H9 (cell line): ENCODE measurements at regions not wholly inside any gene's neighbourhood (a gene's known extent, or its start where the extent isn't known, plus 50 kb on each side); places are given as distances from the start of the nearest gene placed in this dataset.
A peak's percentile ranks its signal among the peaks of the same experiment; 100 is the strongest.
"Not testable (repeated sequence)": the region's sequence is repeated elsewhere in the genome, so short reads cannot be mapped to it uniquely, and the experiment has no call there.

Source experiments
- DNase-seq: peaks from one replicate; pipeline ENCODE4 v3.0.0-alpha.2; 2017
- H2AFZ ChIP-seq: one replicate; pipeline ENCODE4 v1.6.1; 2013; ENCODE audit warnings: mild to moderate bottlenecking, low read length, control low read depth, moderate library complexity
- H2AK5ac ChIP-seq: 2 replicates; pipeline ENCODE4 v1.6.1; 2013; ENCODE audit warnings: low read length, control low read depth, mixed read lengths; ENCODE audit not compliant: insufficient read length
- H2BK120ac ChIP-seq: one replicate; pipeline ENCODE4 v1.6.1; 2013; ENCODE audit warnings: low read depth, mild to moderate bottlenecking, low read length, control low read depth, inconsistent platforms; ENCODE audit not compliant: poor library complexity, severe bottlenecking
- H2BK12ac ChIP-seq: 2 replicates; pipeline ENCODE4 v1.6.1; 2013; ENCODE audit warnings: low read length, control low read depth, mixed read lengths, low read depth; ENCODE audit not compliant: insufficient read length
- H2BK15ac ChIP-seq: 2 replicates; pipeline ENCODE4 v1.6.1; 2013; ENCODE audit warnings: low read depth, low read length, control low read depth
- H2BK20ac ChIP-seq: one replicate; pipeline ENCODE4 v1.6.1; 2013; ENCODE audit warnings: low read depth, mild to moderate bottlenecking, low read length, control low read depth, inconsistent platforms; ENCODE audit not compliant: poor library complexity, severe bottlenecking
- H2BK5ac ChIP-seq: 2 replicates; pipeline ENCODE4 v1.6.1; 2013; ENCODE audit warnings: low read length, control low read depth, mixed read lengths; ENCODE audit not compliant: insufficient read length
- H3K14ac ChIP-seq: 2 replicates; pipeline ENCODE4 v1.6.1; 2013; ENCODE audit warnings: low read length, control low read depth; ENCODE audit not compliant: insufficient read depth
- H3K18ac ChIP-seq: 2 replicates; pipeline ENCODE4 v1.6.1; 2013; ENCODE audit warnings: low read depth, mild to moderate bottlenecking, mixed read lengths, low read length, control low read depth; ENCODE audit not compliant: insufficient read length
- H3K23ac ChIP-seq: 2 replicates; pipeline ENCODE4 v1.6.1; 2013; ENCODE audit warnings: low read length, control low read depth, mixed read lengths, low read depth; ENCODE audit not compliant: insufficient read length
- H3K23me2 ChIP-seq: 2 replicates; pipeline ENCODE4 v1.6.1; 2013; ENCODE audit warnings: low read depth, mild to moderate bottlenecking, mixed read lengths, low read length, control low read depth; ENCODE audit not compliant: insufficient read length, poor library complexity, severe bottlenecking
- H3K27ac ChIP-seq: 2 replicates; pipeline ENCODE4 v1.5.1; 2013; ENCODE audit warnings: low read length, control low read depth, mixed read lengths, low read depth; ENCODE audit not compliant: insufficient read length
- H3K27me3 ChIP-seq: 2 replicates; pipeline ENCODE4 v1.6.1; 2013; ENCODE audit warnings: low read length, control low read depth, inconsistent platforms; ENCODE audit not compliant: insufficient read depth
- H3K4ac ChIP-seq: 2 replicates; pipeline ENCODE4 v1.6.1; 2013; ENCODE audit warnings: low read depth, mild to moderate bottlenecking, control low read depth, inconsistent platforms, low read length, moderate library complexity
- H3K4me1 ChIP-seq: 2 replicates; pipeline ENCODE4 v1.6.1; 2013; ENCODE audit warnings: low read length, control low read depth, inconsistent platforms; ENCODE audit not compliant: insufficient read depth
- H3K4me2 ChIP-seq: 2 replicates; pipeline ENCODE4 v1.6.1; 2013; ENCODE audit warnings: low read length, control low read depth, mixed read lengths; ENCODE audit not compliant: insufficient read length, insufficient read depth
- H3K56ac ChIP-seq: 2 replicates; pipeline ENCODE4 v1.6.1; 2013; ENCODE audit warnings: low read depth, mild to moderate bottlenecking, mixed read lengths, low read length, control low read depth; ENCODE audit not compliant: insufficient read length
- H3K79me1 ChIP-seq: 2 replicates; pipeline ENCODE4 v1.6.1; 2013; ENCODE audit warnings: low read depth, mild to moderate bottlenecking, moderate library complexity, low read length, control low read depth, inconsistent platforms; ENCODE audit not compliant: insufficient read depth, poor library complexity, severe bottlenecking
- H3K79me2 ChIP-seq: 2 replicates; pipeline ENCODE4 v1.6.1; 2013; ENCODE audit warnings: low read length, control low read depth, inconsistent platforms; ENCODE audit not compliant: insufficient read depth
- H3K9ac ChIP-seq: 2 replicates; pipeline ENCODE4 v1.6.1; 2013; ENCODE audit warnings: low read length, control low read depth, mixed read lengths; ENCODE audit not compliant: insufficient read length; ENCODE audit errors: extremely low read depth
- H3K9me3 ChIP-seq: one replicate; pipeline ENCODE4 v1.6.1; 2013; ENCODE audit warnings: low read depth, low read length, inconsistent platforms; ENCODE audit not compliant: control insufficient read depth
- H3T11ph ChIP-seq: one replicate; pipeline ENCODE4 v1.6.1; 2013; ENCODE audit warnings: mild to moderate bottlenecking, low read length, control low read depth, inconsistent platforms
- H4K20me1 ChIP-seq: one replicate; pipeline ENCODE4 v1.6.1; 2013; ENCODE audit not compliant: control insufficient read depth, insufficient read length, insufficient read depth
- H4K5ac ChIP-seq: 2 replicates; pipeline ENCODE4 v1.6.1; 2013; ENCODE audit warnings: low read depth, mild to moderate bottlenecking, mixed read lengths, low read length, control low read depth; ENCODE audit not compliant: insufficient read length
- H4K8ac ChIP-seq: replicated peaks from 2 replicates; pipeline ENCODE4 v1.6.1; 2013; ENCODE audit warnings: low read length, control low read depth, mixed read lengths, low read depth; ENCODE audit not compliant: insufficient read length
- H4K91ac ChIP-seq: 2 replicates; pipeline ENCODE4 v1.6.1; 2013; ENCODE audit warnings: low read depth, mild to moderate bottlenecking, moderate library complexity, mixed read lengths, low read length, control low read depth; ENCODE audit not compliant: insufficient read length
- H3K27ac Mint-ChIP-seq, 3 experiments: 2 replicates in 2 of 3; 3 replicates in 1 of 3; pipeline ENCODE4 v1.8.0; 2020 to 2021; ENCODE audit warnings: mixed read lengths in 3 of 3, mild to moderate bottlenecking in 1 of 3, moderate library complexity in 1 of 3
- H3K27me3 Mint-ChIP-seq: 2 replicates; pipeline ENCODE4 v1.8.0; 2021; ENCODE audit warnings: low read depth, mild to moderate bottlenecking, moderate library complexity, mixed read lengths
- H3K36me3 Mint-ChIP-seq, 3 experiments: 2 replicates in 2 of 3; 3 replicates in 1 of 3; pipeline ENCODE4 v1.8.0; 2020 to 2021; ENCODE audit warnings: low read depth in 3 of 3, mixed read lengths in 3 of 3; ENCODE audit not compliant: insufficient read depth in 1 of 3
- H3K4me1 Mint-ChIP-seq, 2 experiments: 2 replicates each; pipeline ENCODE4 v1.8.0; 2020; ENCODE audit warnings: mixed read lengths in 2 of 2
- H3K4me3 Mint-ChIP-seq, 2 experiments: 2 replicates in 1 of 2; 3 replicates in 1 of 2; pipeline ENCODE4 v1.8.0; 2020 to 2021; ENCODE audit warnings: mild to moderate bottlenecking in 2 of 2, mixed read lengths in 2 of 2, moderate library complexity in 1 of 2
- H3K9me3 Mint-ChIP-seq, 2 experiments: 2 replicates in 1 of 2; 3 replicates in 1 of 2; pipeline ENCODE4 v1.8.0; 2020; ENCODE audit warnings: mild to moderate bottlenecking in 2 of 2, mixed read lengths in 2 of 2, moderate library complexity in 1 of 2
- WGBS: extraction: QIAGEN DNeasy Blood & Tissue Kit; methylation state at CpG from one replicate; pipeline ENCODE4 v1.1.7; 2013; ENCODE audit warnings: missing lambda C conversion rate, low lambda C conversion rate, mixed read lengths; ENCODE audit not compliant: insufficient read length; ENCODE audit errors: extremely low coverage; 5-methylcytosine and 5-hydroxymethylcytosine counted together
- TF ChIP-seq, protein P1 (sequence below): fragments of 200-600 bp; sonication (generic); conservative IDR thresholded peaks from 3 replicates; pipeline ENCODE4 v1.8.0; 2021; ENCODE audit warnings: antibody characterized with exemption, mild to moderate bottlenecking

DNA sequence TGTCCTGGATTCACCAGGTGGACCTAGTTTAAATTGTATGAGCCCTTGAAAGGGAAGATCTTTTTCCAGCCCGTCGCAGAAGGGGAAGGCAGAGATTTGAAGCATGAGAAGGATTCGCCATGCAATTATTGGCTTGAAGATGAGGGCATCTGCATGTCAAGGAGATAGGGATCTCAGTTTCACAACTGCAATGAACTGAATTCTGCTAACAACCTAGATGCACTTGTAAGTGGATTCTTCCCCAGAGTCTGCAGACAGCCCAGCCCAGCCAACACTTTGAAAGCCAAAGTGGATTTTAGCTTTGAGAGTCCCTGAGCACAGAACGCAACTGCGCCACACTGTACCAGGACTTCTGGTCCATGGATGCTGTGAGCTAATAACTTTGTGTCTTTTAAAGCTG lies 286.0 kb downstream of the TSN start:
- H4K5ac ChIP-seq, result no peak overlapping the region
- no peak overlapping the region for H3K23ac ChIP-seq
- Mint-ChIP-seq H3K27ac (no peak overlapping the region), H3K4me3 (no peak overlapping the region), H3K9me3 (peaks cover 0 to 9% of the 10 kb centered on the region in 2 experiments; a peak in 2 of 5 replicates), H3K36me3 (peaks cover 0 to 1% (median 0%) of the 10 kb centered on the region in 3 experiments; a peak in 2 of 7 replicates), H3K4me1 (no peaks in the 10 kb centered on the region), H3K27me3 (peaks cover 2% of the 10 kb centered on the region)
- no peak overlapping the region for H2BK12ac ChIP-seq
- H4K91ac ChIP-seq, result no peak overlapping the region
- no peak overlapping the region for H3K27ac ChIP-seq
- no peaks in the 10 kb centered on the region for H3K79me2 ChIP-seq
- no peak for DNase-seq
- H3K18ac ChIP-seq, result no peak overlapping the region
- H2AFZ ChIP-seq, result no peak overlapping the region
- no peak overlapping the region for H2BK5ac ChIP-seq
- H3K23me2 ChIP-seq, result no peaks in the 10 kb centered on the region
- no peak overlapping the region for H2BK20ac ChIP-seq
- no peaks in the 10 kb centered on the region for H3K79me1 ChIP-seq
- no peak overlapping the region for H3K14ac ChIP-seq
- H3K9ac ChIP-seq, result no peak overlapping the region
- H4K8ac ChIP-seq, result no peak overlapping the region
- no peaks in the 10 kb centered on the region for H3K27me3 ChIP-seq
- H3K4me2 ChIP-seq, result no peak overlapping the region
- H2BK120ac ChIP-seq, result no peak overlapping the region
- H3K56ac ChIP-seq, result no peak overlapping the region
- H3K4ac ChIP-seq, result no peak overlapping the region
- no peaks in the 10 kb centered on the region for H3K9me3 ChIP-seq
- no peaks in the 10 kb centered on the region for H4K20me1 ChIP-seq
- no CpG with 5 or more reads among the region's 5 CpGs for whole genome bisulfite sequencing
- H2AK5ac ChIP-seq, result no peak overlapping the region
- TF ChIP-seq, protein P1, sequence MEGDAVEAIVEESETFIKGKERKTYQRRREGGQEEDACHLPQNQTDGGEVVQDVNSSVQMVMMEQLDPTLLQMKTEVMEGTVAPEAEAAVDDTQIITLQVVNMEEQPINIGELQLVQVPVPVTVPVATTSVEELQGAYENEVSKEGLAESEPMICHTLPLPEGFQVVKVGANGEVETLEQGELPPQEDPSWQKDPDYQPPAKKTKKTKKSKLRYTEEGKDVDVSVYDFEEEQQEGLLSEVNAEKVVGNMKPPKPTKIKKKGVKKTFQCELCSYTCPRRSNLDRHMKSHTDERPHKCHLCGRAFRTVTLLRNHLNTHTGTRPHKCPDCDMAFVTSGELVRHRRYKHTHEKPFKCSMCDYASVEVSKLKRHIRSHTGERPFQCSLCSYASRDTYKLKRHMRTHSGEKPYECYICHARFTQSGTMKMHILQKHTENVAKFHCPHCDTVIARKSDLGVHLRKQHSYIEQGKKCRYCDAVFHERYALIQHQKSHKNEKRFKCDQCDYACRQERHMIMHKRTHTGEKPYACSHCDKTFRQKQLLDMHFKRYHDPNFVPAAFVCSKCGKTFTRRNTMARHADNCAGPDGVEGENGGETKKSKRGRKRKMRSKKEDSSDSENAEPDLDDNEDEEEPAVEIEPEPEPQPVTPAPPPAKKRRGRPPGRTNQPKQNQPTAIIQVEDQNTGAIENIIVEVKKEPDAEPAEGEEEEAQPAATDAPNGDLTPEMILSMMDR, result no peak
- H3K4me1 ChIP-seq, result no peaks in the 10 kb centered on the region
- H3T11ph ChIP-seq, result no peak overlapping the region
- no peak overlapping the region for H2BK15ac ChIP-seq

DNA sequence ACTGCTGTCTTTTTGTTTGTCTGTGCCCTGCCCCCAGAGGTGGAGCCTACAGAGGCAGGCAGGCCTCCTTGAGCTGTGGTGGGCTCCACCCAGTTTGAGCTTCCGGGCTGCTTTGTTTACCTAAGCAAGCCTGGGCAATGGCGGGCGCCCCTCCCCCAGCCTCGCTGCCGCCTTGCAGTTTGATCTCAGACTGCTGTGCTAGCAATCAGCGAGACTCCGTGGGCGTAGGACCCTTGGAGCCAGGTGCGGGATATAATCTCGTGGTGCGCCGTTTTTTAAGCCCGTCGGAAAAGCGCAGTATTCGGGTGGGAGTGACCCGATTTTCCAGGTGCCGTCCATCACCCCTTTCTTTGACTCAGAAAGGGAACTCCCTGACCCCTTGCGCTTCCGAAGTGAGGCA lies 296.2 kb downstream of the TSN start:
- H3K27me3 Mint-ChIP-seq, H3K79me1 ChIP-seq, H2BK5ac ChIP-seq, H3K23ac ChIP-seq, H2BK12ac ChIP-seq, H2AFZ ChIP-seq, H3K4ac ChIP-seq, H4K5ac ChIP-seq, H3K4me3 Mint-ChIP-seq, H3K9ac ChIP-seq, H3K56ac ChIP-seq, H2BK120ac ChIP-seq, DNase-seq, H2AK5ac ChIP-seq, H4K8ac ChIP-seq, H3K4me2 ChIP-seq, H3K27ac ChIP-seq, H4K91ac ChIP-seq, H2BK20ac ChIP-seq, H3K23me2 ChIP-seq, H3T11ph ChIP-seq, H3K27me3 ChIP-seq, H4K20me1 ChIP-seq, H3K18ac ChIP-seq, H3K14ac ChIP-seq, H3K9me3 ChIP-seq, H3K79me2 ChIP-seq, H3K4me1 ChIP-seq, H2BK15ac ChIP-seq: not testable (repeated sequence)
- H3K9me3 Mint-ChIP-seq, result peaks cover 21 to 22% of the 10 kb centered on the region in 2 experiments
- WGBS, result no CpG with 5 or more reads among the region's 20 CpGs
- peaks cover 9 to 30% (median 16%) of the 10 kb centered on the region in 3 experiments for H3K36me3 Mint-ChIP-seq
- H3K4me1 Mint-ChIP-seq, result peaks cover 12 to 17% of the 10 kb centered on the region in 2 experiments
- H3K27ac Mint-ChIP-seq, result 0 out of 7 replicates have a peak overlapping the region, but pooled peaks of 1 of the 3 experiments have one; percentile 23
